GM12878 (cell line): ENCODE measurements at regions not wholly inside any gene's neighbourhood (a gene's known extent, or its start where the extent isn't known, plus 50 kb on each side); places are given as distances from the start of the nearest gene placed in this dataset.

ENCODE experiments used
- ATAC-seq: fragments of 200-7000 bp; cut with Tn5 transposase; 3 replicates; pipeline ENCODE4 v1.9.1; 2020; ENCODE audit warnings: mild to moderate bottlenecking, moderate library complexity
- BruUV-seq: library from RNA; stranded (reverse); fragments of 400-500 nt; replicated peaks from 2 replicates; lab custom pipeline; 2021; lab: Mats Ljungman, UMichigan
- CTCF ChIA-PET: fragments of 300-600 bp; sonication (Branson Sonifier 250); formaldehyde crosslinking; extraction: SDS; loops from one replicate; lab custom pipeline; 2021; ENCODE audit warnings: inconsistent platforms; lab: Yijun Ruan, JAX
- POLR2A ChIA-PET: fragments of 350-600 bp; formaldehyde crosslinking; extraction: SDS; loops from one replicate; lab custom pipeline; 2021; ENCODE audit warnings: inconsistent platforms; lab: Charles Lee
- RAD21 ChIA-PET: fragments of 300-600 bp; sonication (Branson Sonifier 250); formaldehyde crosslinking; loops from one replicate; lab custom pipeline; 2023; ENCODE audit warnings: antibody characterized with exemption; ENCODE audit not compliant: unreplicated experiment; lab: Charles Lee
- SMC1A ChIA-PET: fragments of 300-600 bp; sonication (Branson Sonifier 250); formaldehyde crosslinking; loops from one replicate; lab custom pipeline; 2023; ENCODE audit not compliant: unreplicated experiment, uncharacterized antibody; lab: Charles Lee
- DNase-seq: peaks from one replicate; pipeline ENCODE4 v3.0.0-alpha.2; 2011; ENCODE audit warnings: low read depth, low spot score
- FAIRE-seq: peaks from 3 replicates; lab custom pipeline; 2011; peaks lifted over from hg19 to GRCh38; lab: Jason Lieb, UNC
- H2AFZ ChIP-seq: 2 replicates; pipeline ENCODE4 v1.6.0; 2011; ENCODE audit warnings: low read depth, low read length, control low read depth; ENCODE audit not compliant: control insufficient read depth
- H3K27ac ChIP-seq: 2 replicates; pipeline ENCODE4 v1.5.1; 2011; ENCODE audit warnings: control low read depth; ENCODE audit not compliant: control insufficient read depth, insufficient read depth
- H3K27me3 ChIP-seq, 2 experiments: replicated peaks in 1 of 2; 2 replicates each; pipeline versions ENCODE4 v1.6.0 to v1.6.1; 2011; ENCODE audit warnings: low read length in 1 of 2; ENCODE audit not compliant: control insufficient read depth in 2 of 2, insufficient read depth in 2 of 2
- H3K36me3 ChIP-seq, 2 experiments: 2 replicates each; pipeline ENCODE4 v1.5.1; 2011; ENCODE audit warnings: low read length in 1 of 2; ENCODE audit not compliant: control insufficient read depth in 2 of 2, insufficient read depth in 2 of 2
- H3K4me1 ChIP-seq: 2 replicates; pipeline ENCODE4 v1.6.1; 2011; ENCODE audit warnings: mild to moderate bottlenecking, low read length, moderate library complexity, mixed read lengths; ENCODE audit not compliant: control insufficient read depth, insufficient read depth
- H3K4me2 ChIP-seq: 2 replicates; pipeline ENCODE4 v1.6.0; 2011; ENCODE audit warnings: control low read depth; ENCODE audit not compliant: control insufficient read depth, insufficient read depth
- H3K4me3 ChIP-seq: fragments of 200-600 bp; sonication (generic); 2 replicates; pipeline ENCODE4 v1.5.1; 2016
- H3K79me2 ChIP-seq: 2 replicates; pipeline ENCODE4 v1.6.0; 2011; ENCODE audit warnings: low read length; ENCODE audit not compliant: control insufficient read depth, insufficient read depth
- H3K9ac ChIP-seq: 2 replicates; pipeline ENCODE4 v1.8.0; 2011; ENCODE audit warnings: low read length, control low read depth, mixed read lengths; ENCODE audit not compliant: control insufficient read depth, insufficient read depth
- H3K9me3 ChIP-seq: replicated peaks from 3 replicates; pipeline ENCODE4 v1.5.1; 2011; ENCODE audit warnings: mild to moderate bottlenecking, low read length; ENCODE audit not compliant: control insufficient read depth, insufficient read depth
- H4K20me1 ChIP-seq: 2 replicates; pipeline ENCODE4 v1.6.0; 2011; ENCODE audit not compliant: control insufficient read depth, insufficient read depth
- FOS ChIP-seq: IDR thresholded peaks from 3 replicates; pipeline ENCODE4 v1.6.1; 2011; ENCODE audit warnings: borderline replicate concordance; ENCODE audit not compliant: insufficient read length; ENCODE audit errors: extremely low read depth
- KAT2A ChIP-seq: conservative IDR thresholded peaks from 2 replicates; pipeline ENCODE4 v1.6.1; 2011; ENCODE audit warnings: low read depth, low read length; ENCODE audit not compliant: control insufficient read depth
- MYC ChIP-seq: IDR thresholded peaks from 2 replicates; pipeline ENCODE4 v1.6.1; 2011; ENCODE audit warnings: mild to moderate bottlenecking, low read length, moderate library complexity, inconsistent platforms; ENCODE audit not compliant: insufficient read depth, insufficient replicate concordance, insufficient read length, severe bottlenecking
- NFYA ChIP-seq: IDR thresholded peaks from 2 replicates; pipeline ENCODE4 v1.6.1; 2011; ENCODE audit warnings: low read depth, mild to moderate bottlenecking, low read length, improper control_type of control experiment, borderline replicate concordance
- PRDM15 ChIP-seq: fragments of 450-650 bp; formaldehyde crosslinking; IDR thresholded peaks from 2 replicates; pipeline ENCODE4 v1.4.0; 2020; ENCODE audit warnings: mild to moderate bottlenecking, moderate library complexity
- SREBF2 ChIP-seq: IDR thresholded peaks from 2 replicates; pipeline ENCODE4 v1.6.1; 2012; ENCODE audit warnings: mild to moderate bottlenecking, low read length
- SUPT20H ChIP-seq: IDR thresholded peaks from 2 replicates; pipeline ENCODE4 v1.6.1; 2011; ENCODE audit warnings: low read depth, mild to moderate bottlenecking, low read length, moderate library complexity, borderline replicate concordance; ENCODE audit not compliant: control insufficient read depth
- WGBS: methylation state at CpG from one replicate; pipeline ENCODE4 v1.1.6; 2016; ENCODE audit warnings: low lambda C conversion rate; ENCODE audit not compliant: insufficient replicate concordance, insufficient coverage; ENCODE audit errors: missing lambda C conversion rate; 5-methylcytosine and 5-hydroxymethylcytosine counted together
- in situ Hi-C: fragments of 300-500 bp; cut with MboI; formaldehyde crosslinking; loops from 9 replicates; pipeline ENCODE4 v1.14.3; 2018; ENCODE audit warnings: mixed read lengths
- intact Hi-C: fragments of 100-400 bp; cut with micrococcal nuclease; formaldehyde crosslinking; loops from one replicate; pipeline ENCODE4 v1.14.2; 2022; ENCODE audit not compliant: unreplicated experiment
- TF ChIP-seq, protein P1 (sequence below): IDR thresholded peaks from 2 replicates; pipeline ENCODE4 v1.6.1; 2012; ENCODE audit warnings: low read length, inconsistent platforms
- TF ChIP-seq, protein P2 (sequence below): fragments of 450-650 bp; IDR thresholded peaks from 2 replicates; pipeline ENCODE4 v1.6.1; 2017; ENCODE audit warnings: mild to moderate bottlenecking, low read depth, inconsistent platforms; ENCODE audit not compliant: poor library complexity, severe bottlenecking

DNA sequence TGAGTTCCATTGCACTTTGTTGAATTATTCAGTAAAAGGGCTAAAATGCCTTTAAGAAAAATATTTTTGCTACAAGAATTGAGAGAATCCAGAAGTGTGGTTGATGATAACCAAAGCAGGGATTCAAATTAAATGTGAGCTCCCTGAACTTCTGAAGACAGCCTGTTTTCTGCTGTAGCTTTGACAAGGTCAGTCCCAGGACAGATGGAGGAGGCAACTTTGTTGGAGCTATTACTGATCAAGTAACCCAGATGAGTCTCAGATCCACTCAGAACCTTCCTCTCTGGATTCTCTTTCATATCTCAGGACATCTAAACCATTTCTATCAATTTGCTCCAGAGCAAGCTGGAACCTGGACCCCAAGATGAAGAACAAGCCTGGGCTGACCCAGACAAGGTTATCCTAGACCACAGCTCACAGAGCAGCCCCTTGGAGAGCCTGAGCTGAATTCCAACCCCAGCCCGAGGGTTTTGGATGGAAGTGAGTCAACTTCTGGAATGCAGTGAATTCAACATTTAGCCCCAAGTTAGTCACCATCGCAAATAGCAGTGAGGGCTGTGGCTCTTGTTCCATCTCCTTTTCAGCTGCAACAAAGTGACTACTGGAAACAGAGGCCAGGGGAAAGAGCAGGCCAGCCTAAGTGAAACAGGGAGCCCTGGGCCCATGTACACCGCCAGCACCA is 137.8 kb upstream of the TSC22D1 start:
- FAIRE-seq (no peak), DNase-seq (no peak), ATAC-seq (no peak)
- SMC1A ChIA-PET, result no interaction called here
- H3K27ac ChIP-seq, result no peak overlapping the region
- whole genome bisulfite sequencing, result 64% methylated on average over 3 of the region's 3 CpGs
- H3K4me2 ChIP-seq, result no peak overlapping the region
- RAD21 ChIA-PET, result no interaction called here
- no peaks in the 10 kb centered on the region for H3K27me3 ChIP-seq
- in situ Hi-C loops, result no loop called here
- no TSS peak for BruUV-seq
- H3K4me3 ChIP-seq, result no peak overlapping the region
- no peak overlapping the region for H2AFZ ChIP-seq
- H3K9ac ChIP-seq, result no peak overlapping the region
- POLR2A ChIA-PET, result no interaction called here
- H3K4me1 ChIP-seq, result peaks cover 6% of the 10 kb centered on the region
- CTCF ChIA-PET, result interaction anchor here (0.5 kb wide), 1 partner anchor 42 kb away, joined by 3 read pairs; no protein-coding TSS in a partner anchor
- H3K79me2 ChIP-seq, result no peaks in the 10 kb centered on the region
- no peaks in the 10 kb centered on the region for H4K20me1 ChIP-seq
- H3K9me3 ChIP-seq, result no peaks in the 10 kb centered on the region
- TF ChIP-seq KAT2A, result no peak
- TF ChIP-seq, protein P1, sequence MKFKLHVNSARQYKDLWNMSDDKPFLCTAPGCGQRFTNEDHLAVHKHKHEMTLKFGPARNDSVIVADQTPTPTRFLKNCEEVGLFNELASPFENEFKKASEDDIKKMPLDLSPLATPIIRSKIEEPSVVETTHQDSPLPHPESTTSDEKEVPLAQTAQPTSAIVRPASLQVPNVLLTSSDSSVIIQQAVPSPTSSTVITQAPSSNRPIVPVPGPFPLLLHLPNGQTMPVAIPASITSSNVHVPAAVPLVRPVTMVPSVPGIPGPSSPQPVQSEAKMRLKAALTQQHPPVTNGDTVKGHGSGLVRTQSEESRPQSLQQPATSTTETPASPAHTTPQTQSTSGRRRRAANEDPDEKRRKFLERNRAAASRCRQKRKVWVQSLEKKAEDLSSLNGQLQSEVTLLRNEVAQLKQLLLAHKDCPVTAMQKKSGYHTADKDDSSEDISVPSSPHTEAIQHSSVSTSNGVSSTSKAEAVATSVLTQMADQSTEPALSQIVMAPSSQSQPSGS, result no peak
- no peak for TF ChIP-seq FOS
- TF ChIP-seq NFYA, result no peak
- no peaks in the 10 kb centered on the region for H3K36me3 ChIP-seq
- intact Hi-C loops, result loop anchor here (5.0 kb wide), 1 partner anchor 222 kb away; no protein-coding TSS in a partner anchor

- in situ Hi-C loops, result no loop called here
- no peak for TF ChIP-seq MYC
- TF ChIP-seq SREBF2, result no peak
- no peak for TF ChIP-seq SUPT20H
- no peak for TF ChIP-seq PRDM15
- TF ChIP-seq, protein P2, sequence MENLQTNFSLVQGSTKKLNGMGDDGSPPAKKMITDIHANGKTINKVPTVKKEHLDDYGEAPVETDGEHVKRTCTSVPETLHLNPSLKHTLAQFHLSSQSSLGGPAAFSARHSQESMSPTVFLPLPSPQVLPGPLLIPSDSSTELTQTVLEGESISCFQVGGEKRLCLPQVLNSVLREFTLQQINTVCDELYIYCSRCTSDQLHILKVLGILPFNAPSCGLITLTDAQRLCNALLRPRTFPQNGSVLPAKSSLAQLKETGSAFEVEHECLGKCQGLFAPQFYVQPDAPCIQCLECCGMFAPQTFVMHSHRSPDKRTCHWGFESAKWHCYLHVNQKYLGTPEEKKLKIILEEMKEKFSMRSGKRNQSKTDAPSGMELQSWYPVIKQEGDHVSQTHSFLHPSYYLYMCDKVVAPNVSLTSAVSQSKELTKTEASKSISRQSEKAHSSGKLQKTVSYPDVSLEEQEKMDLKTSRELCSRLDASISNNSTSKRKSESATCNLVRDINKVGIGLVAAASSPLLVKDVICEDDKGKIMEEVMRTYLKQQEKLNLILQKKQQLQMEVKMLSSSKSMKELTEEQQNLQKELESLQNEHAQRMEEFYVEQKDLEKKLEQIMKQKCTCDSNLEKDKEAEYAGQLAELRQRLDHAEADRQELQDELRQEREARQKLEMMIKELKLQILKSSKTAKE, result no peak
These were observed 135.6 kb upstream of the TSC22D1 start for GRCh38 chr13:44711706-44712105.

More at GRCh38 chr13:44711706-44712105, 135.6 kb upstream of the TSC22D1 start:
- peaks cover 6% of the 10 kb centered on the region for H3K4me1 ChIP-seq
- ChIA-PET SMC1A (no interaction called here), CTCF (no interaction called here), RAD21 (no interaction called here), POLR2A (no interaction called here)
- DNase-seq (no peak), FAIRE-seq (no peak), ATAC-seq (no peak)
- no peak overlapping the region for H3K4me2 ChIP-seq
- no peaks in the 10 kb centered on the region for H3K27me3 ChIP-seq
- H3K79me2 ChIP-seq, result no peaks in the 10 kb centered on the region
- no peak overlapping the region for H3K27ac ChIP-seq
- H2AFZ ChIP-seq, result no peak overlapping the region
- BruUV-seq, result no TSS peak
- H3K4me3 ChIP-seq, result no peak overlapping the region
- H3K36me3 ChIP-seq, result no peaks in the 10 kb centered on the region
- H3K9me3 ChIP-seq, result no peaks in the 10 kb centered on the region
- no peaks in the 10 kb centered on the region for H4K20me1 ChIP-seq
- H3K9ac ChIP-seq, result no peak overlapping the region
- intact Hi-C loops, result loop anchor here (5.0 kb wide), 1 partner anchor 219 kb away; no protein-coding TSS in a partner anchor
- 87% methylated on average over 1 of the region's 1 CpG for WGBS
